Medulla oblongata (tissue), 1 donor: ENCODE measurements at regions not wholly inside any gene's neighbourhood (a gene's known extent, or its start where the extent isn't known, plus 50 kb on each side); places are given as distances from the start of the nearest gene placed in this dataset.

Source experiments
- DNase-seq: peaks from one replicate; pipeline ENCODE4 v3.0.0-alpha.2; 2015; ENCODE audit errors: extremely low spot score

DNA sequence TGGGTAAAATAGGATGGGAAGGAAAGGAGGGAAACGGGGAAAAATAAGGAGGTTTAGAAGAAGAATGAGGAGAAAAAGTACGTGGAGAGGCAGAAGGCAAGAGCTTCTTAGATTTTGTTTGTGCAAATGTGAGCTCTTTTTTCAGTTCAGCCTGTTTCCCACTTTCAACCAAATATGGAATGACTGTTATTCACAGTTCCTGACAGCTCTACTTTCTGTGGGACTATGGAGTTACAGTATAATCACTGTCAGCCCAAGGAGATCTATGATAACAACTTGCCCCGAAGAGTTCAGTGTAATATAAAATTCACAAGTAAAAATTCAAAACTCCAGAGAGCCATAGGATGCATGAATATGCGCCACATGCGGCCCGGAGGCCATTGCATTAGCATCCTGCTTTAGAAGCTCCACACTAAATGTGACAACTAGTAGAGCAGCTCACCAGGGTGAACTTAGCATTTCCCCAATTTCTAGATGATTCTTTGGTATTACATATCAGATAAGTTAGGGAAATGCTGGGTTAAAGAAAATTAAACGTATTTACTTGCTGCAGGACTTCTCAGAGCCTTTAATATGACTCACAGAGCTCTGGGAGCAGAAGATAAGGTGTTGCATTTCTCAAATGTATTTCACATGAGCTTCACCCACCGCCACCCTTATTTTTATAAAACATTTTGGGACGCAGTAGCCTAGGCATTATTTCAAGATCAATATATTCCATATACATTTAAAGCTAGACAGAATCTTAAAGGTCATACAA is 234.6 kb downstream of the EBLN2 start:
- DNase-seq, result no peak

DNA sequence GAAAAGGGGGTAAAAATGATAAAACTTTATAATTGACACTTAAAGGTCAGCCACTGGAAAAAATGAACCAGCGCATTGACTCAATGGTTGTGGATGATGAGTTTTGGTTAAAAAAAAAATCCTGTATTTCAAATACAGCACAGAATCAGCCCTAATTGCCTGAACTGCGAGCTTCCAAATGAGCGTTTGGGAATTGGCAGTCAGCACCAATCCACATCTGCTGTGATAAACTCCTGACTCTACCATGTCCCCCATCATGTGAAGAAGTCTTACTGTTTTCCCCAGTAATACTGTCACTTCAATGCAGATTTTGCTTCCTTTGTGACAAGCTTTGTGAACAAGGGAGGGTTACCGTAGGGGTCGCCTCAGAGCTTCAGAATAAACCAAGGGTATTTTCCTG is 235.4 kb downstream of the EBLN2 start:
- no peak for DNase-seq

DNA sequence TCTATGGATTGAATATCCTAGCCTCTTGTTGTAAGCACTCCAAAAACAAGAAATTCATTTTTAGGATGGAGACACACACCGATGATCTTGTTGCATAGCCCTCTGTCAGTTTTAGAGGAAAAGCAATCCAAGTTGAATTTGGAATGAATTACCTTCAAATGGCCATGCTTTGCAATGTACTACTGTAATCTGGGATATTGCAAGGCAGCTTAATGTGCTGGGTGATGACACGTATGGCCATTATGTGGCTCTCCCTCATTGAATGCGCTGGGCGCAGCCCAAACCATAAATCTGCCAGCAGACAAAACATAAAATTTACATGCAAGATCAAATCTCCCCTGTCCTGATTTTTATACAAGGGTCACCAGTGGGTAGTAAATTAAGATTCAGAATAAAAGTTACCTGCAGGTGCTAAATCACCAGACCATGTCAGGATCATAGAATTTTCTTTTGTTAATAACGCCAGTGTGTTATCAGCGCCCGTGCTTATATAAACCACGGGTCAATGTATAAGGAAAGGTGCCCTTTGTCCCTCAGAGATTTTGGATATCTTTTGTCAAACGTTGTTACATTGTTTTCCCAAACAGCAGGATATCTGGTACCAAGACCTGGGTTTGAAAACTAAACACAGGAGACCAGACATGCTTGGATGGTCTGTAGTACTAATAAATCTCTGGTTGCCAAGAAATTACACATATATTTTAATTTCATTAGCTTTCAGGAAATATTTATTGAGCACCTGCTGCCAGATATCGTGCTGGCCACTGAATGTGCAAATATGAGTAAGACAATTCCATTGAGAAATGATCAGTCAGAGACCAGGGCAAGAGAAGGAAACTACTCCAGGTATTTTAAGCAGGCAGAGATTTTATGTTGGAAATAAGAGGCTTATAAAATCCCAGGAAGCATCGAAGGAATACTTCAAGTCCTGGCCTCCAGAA is 237.1 kb downstream of the EBLN2 start:
- no peak for DNase-seq

DNA sequence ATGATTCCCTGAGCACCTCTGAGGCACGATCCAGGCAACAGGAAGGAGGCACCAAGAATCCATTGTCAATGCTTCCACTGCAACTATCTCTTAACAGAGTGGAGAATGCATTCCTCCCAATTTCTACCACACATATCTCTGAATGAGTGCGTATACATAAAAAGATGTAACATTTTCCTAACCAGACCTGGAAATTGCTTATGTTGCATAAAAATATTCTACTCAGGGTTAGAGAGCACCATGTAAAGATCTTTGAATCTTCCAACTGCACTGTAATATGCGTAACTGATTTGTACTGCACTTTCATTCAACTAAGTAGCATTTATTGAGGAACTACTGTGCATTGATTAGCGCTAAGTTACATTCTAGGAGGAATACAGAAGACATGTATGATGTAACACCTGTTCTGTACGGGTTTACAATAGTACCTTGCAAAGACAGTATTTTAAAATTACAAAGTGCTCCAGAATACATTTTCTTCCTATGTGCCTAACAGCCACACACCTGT is 237.8 kb downstream of the EBLN2 start:
- DNase-seq, result no peak

DNA sequence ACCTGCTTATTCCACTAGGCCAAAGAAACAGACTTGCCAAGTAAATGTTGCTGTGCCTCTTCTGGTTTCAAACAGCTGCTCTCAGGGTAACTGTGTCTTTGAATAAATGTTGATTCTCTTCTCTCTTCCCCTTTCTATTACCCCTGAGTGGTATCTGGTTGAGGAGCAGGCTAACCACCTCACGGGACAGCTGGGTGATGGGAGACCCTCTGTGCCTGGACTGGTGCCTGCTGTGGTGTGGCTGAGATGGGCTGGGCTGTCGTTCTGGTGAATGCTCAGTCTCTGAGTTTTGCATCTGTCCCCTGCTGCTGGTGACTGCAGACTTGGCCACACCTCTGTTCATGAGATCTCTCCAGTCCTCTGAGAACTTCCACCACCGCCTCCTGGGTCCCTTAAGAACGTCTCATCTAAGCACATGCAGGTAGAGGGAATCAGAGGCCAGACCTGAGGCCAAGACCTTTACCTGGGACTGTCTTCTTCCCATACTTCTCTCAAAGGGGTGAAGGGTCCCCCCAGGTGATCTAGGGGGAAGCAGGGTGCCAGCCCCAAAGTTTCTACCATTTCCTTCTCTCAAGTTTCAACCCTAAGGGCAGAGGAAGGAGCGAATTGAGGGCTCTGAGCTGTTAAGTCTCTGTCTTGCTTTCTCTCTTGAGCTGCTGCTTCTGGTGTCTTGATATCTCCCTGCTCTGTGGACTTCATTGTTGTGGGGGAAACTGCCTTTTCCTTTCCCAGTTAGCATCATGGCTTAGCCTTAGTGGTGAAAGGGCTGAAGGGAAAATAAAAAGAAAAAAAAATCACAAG is 252.9 kb downstream of the EBLN2 start:
- no peak for DNase-seq

DNA sequence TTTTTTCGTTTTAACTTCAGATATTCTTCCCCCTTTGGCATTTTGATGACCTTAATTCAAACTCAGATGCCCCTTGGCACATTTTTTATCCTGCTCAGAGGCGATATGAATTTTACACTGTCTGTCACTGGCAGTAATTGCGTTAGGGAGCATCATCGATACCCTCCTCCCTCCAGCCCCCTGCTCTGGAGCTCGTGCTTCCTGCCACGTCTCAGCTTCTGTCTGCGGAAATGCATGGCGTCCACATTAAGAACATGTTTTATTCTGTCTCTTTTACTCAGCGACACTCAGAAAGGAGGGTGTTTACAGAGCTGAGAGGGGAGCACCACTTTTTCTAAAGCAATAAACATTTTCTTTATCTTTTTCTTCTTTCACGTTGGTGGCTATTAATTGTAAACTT is 254.2 kb downstream of the EBLN2 start:
- DNase-seq, result no peak

DNA sequence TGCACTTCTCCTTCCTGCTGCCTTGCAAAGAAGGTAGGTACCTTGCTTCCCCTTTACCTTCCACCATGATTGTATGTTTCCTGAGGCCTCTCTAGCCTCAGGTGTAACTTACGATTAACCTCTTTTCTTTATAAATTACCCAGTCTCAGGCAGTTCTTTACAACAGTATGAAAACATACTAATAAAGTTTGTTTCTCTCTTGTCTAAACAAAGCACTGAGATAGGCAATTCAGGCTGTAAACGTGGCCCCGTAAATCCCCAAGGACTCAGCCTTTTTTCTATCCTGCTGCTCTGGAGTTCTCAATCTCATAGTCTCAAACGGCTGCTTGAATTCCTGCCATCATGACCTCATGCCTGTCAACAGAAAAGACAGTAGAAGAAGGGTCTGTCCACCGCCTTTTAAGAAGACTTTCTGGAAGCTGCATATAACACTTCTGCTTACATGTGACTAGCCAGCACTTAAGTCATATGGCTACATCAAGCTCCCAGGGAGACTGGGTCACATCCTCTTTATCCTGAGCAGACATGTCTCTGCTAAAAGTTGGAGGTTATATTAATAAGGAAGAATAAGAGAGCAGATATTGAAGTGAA is 257.8 kb downstream of the EBLN2 start:
- DNase-seq, result no peak

DNA sequence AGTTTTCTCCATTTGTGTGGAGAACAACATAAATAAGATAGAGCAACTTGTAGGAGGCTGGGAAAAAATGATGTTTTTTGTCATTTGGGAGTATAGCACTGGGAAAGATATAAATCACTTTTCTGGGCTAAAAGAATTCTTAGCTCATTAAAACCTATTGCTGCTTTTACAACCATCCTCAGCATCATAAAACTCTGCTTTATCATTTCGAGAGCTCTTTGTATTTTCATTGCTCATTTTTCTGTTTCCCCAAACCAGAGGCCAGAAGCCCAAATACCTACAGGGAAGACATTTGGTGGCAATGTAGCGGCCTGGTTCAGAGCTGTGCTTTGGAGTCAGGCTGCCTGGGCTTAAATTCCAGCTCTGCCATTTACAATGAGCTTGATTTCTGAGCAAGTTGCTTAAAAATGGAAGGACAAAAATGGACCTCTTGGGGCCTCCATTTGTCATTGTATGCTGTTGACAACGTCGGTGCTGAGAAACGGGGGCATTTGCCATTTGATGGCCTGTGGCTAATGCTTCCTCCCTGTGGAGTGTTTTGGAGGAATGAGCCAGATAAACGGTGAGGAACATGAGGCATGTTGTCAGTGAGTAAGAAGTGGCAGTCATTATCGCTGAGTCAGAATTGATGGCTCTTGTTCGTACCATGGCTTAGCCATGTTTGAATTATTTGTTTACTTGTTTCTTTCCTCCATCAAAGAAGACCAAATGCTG is 260.0 kb downstream of the EBLN2 start:
- DNase-seq, result no peak

DNA sequence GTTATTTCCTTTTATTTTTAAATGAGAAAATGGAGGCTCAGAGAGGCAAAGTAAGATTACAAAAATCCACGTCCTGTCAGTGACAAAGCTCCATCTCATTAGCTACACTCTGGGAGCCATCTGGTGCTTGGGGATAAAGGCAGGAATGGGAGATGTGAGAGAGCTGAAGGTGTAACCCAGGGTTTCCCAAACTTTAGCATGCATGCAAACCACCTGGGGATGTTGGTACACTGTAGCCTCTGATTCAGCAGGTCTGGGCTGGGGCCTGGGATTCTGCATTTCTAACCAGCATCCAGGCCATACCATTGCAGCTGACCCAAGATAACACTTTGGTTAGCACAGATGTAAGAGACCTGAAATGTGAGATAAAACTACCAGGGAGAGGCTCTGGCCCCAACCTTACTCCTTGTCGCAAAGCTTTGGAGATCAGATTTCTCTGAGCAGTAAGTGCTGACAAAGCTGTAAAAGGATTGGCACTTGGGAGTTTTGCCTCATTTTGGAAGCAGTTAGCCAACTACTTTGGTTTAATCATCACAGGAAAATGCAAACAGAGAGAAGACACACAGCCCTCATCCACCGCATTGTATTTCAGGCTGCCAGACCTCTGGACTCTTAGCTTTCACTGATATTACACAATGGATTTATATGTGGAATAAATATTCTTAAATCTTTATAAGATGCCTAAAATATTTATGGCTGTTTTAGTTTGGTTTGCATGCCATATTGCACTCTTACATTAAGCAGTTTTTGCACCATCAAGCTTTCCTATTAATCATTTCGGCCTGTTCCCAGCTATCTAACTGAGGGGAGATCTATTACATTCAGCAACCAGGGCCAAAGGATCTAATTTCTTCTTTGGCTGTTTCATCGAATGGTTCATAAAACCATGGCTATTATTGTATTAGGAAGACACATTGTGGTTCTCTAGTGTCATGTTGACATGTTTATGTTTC is 263.0 kb downstream of the EBLN2 start:
- DNase-seq, result no peak

DNA sequence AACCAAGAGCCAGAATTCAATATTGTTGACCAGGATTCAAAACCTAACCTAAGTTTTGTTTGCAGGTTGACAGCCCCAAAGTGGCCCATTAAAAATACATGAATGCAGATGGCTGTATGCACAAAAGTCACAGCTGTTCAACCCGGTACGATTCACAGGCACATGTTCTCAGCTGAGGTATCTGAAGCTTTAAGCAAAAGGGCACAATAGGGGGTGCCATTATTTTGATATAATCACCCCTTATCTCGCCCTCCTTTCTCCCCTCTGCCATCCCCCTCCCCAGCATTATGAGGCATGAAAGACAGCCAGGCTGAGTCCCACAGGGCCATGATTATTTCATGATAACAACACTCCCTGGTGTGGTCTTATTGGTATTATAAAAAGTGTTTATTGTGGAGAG is 264.9 kb downstream of the EBLN2 start:
- DNase-seq, result no peak

DNA sequence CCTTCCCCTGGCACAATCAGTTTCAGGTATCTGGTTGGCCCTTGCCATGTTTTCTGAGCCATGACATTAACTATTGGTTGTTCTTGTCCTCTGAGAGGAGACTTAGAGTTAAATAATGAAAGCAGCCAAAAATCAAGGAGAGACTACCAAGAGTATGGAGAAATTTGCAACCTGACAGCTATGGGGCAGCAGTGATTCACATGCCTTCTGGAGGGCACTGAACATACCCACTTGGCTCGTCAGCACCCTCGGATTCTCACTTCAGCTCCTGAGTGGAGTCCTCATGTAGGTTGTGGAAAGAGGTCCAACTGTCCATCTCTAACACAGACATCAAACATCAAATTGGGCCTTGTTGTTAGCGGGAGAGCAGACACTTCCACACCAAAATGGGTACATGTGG is 265.6 kb downstream of the EBLN2 start:
- no peak for DNase-seq
